C4-2B (cell line): ENCODE measurements at regions not wholly inside any gene's neighbourhood (a gene's known extent, or its start where the extent isn't known, plus 50 kb on each side); places are given as distances from the start of the nearest gene placed in this dataset.

Experiments
- ZFX ChIP-seq: fragments of 450-650 bp; IDR thresholded peaks from 2 replicates; pipeline ENCODE4 v1.6.1; 2017
- TF ChIP-seq, protein P1 (sequence below): fragments of 450-650 bp; conservative IDR thresholded peaks from 2 replicates; pipeline ENCODE4 v1.5.1; 2017; ENCODE audit warnings: mild to moderate bottlenecking

DNA sequence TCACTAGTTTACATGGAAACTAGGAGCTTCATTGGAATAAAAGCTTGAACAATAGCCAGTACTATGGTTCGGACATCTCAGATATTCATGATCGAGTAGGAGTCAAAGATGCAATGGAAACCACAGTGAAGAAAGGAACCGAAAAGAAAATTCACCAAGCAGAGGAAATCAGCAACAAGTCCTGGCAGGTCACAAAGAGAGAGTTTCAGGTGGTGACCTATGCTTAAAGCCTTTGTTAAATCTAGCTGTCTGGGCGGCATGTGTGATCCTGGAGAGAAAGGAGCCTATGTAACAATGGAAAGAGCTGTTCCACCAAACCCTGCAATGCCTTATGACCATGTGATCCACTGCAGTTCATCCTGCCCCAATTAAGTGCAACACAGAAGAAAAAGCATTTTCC lies 68.9 kb upstream of the POU2AF2 start:
- no peak for TF ChIP-seq ZFX
- TF ChIP-seq, protein P1, sequence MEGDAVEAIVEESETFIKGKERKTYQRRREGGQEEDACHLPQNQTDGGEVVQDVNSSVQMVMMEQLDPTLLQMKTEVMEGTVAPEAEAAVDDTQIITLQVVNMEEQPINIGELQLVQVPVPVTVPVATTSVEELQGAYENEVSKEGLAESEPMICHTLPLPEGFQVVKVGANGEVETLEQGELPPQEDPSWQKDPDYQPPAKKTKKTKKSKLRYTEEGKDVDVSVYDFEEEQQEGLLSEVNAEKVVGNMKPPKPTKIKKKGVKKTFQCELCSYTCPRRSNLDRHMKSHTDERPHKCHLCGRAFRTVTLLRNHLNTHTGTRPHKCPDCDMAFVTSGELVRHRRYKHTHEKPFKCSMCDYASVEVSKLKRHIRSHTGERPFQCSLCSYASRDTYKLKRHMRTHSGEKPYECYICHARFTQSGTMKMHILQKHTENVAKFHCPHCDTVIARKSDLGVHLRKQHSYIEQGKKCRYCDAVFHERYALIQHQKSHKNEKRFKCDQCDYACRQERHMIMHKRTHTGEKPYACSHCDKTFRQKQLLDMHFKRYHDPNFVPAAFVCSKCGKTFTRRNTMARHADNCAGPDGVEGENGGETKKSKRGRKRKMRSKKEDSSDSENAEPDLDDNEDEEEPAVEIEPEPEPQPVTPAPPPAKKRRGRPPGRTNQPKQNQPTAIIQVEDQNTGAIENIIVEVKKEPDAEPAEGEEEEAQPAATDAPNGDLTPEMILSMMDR: no peak
